Fibroblast of lung (primary cell): ENCODE measurements at regions not wholly inside any gene's neighbourhood (a gene's known extent, or its start where the extent isn't known, plus 50 kb on each side); places are given as distances from the start of the nearest gene placed in this dataset.

Experiments used
- CTCF ChIP-seq, 2 donors: IDR thresholded peaks in 1 of 2; conservative IDR thresholded peaks in 1 of 2; 1 replicate in 1 of 2; 2 replicates in 1 of 2; pipeline ENCODE4 v1.5.1; 2011 to 2012; ENCODE audit warnings: low read length in 2 of 2, control low read depth in 1 of 2, inconsistent platforms in 1 of 2, low read depth in 1 of 2, mild to moderate bottlenecking in 1 of 2
- EZH2 ChIP-seq: IDR thresholded peaks from 2 replicates; pipeline ENCODE4 v1.5.1; 2012; ENCODE audit warnings: low read length, control low read depth, mild to moderate bottlenecking; ENCODE audit errors: missing control alignments

DNA sequence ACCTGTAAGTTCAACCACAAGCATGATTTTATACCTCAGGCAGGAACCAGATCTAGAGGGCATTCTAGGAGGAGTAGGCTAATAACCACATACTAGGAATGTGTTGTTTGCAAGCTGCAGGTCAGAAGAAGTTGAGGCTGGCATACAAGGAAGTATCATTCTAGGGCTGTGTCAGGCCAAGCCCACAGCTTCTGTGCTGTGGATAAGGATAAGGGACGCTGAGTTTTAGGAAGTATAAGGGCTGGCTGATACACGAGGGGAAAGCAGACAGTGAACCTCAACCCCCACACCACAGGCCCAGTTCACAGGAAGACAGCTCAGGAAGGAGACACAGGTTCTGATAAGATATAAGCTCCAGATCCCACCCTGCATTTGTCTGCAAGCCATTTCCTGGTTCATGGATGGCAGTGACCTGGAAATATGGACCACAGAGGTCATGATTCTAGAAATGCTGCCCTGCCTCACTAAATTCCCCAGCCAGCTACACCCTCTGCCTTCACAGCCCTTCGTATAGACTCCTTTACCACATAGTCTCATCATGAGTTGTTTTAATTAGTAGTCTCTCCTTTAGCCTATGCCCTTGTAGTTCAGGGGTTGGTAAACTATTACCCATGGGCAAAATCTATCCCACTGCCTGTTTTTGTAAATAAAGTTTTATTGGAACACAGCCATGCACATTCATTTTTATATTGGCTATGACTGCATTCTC lies 260.7 kb downstream of the OPA1 start:
- no peak for TF ChIP-seq CTCF (conservative IDR thresholded peaks at IDR 0.05 in 1 of 2, IDR thresholded peaks at IDR 0.05 in 1 of 2; ENCODE audit: low read depth in 1 of 2, low read length in 2 of 2)
- TF ChIP-seq EZH2, result no peak
